ENCODE measurements at regions not wholly inside any gene's neighbourhood (a gene's known extent, or its start where the extent isn't known, plus 50 kb on each side); places are given as distances from the start of the nearest gene placed in this dataset.
"Not testable (repeated sequence)": the region's sequence is repeated elsewhere in the genome, so short reads cannot be mapped to it uniquely, and the experiment has no call there.

DNA sequence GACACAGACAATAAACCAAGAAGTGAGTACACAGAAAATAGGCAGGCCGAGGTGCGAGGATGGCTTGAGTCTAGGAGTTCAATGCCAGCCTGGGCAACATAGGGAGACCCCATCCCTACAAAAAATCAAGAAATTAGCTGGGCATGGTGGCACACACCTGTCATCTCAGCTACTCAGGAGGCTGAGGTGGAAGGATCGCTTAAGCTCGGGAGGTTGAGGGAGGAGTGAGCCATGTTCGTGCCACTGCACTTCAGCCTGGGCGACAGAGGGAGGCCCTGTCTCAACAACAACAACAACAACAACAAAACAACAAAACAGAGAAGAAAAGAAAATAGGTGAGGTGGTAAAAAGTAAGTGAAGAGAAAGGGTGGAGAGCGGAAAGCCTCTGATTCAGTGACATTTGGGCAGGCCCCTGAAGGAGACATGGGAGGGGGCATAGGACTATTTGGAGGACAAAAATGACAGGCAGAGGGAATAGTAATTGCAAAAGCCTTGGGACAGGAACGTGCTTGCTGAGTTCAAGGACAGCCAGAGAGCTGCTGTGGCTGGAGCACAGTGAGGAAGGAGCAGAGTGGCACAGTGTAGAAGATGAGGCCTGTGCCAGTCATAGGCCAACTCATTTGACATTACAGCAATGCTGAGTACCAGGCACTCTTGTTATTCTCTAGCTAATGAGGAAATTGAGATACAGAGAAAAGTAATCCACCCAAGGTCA lies 160.6 kb downstream of the VEGFA start:
- no peak for DNase-seq (ENCODE audit: extremely low spot score)
- ChIA-PET POLR2A (interaction anchor here (0.8 to 2.7 kb wide), 4 partner anchors 10 to 160 kb away, joined by 3 to 8 read pairs (median 3); partner anchors contain the start of gene VEGFA), CTCF (interaction anchor here (1.0 kb wide), 1 partner anchor 14 kb away, joined by 4 read pairs; no protein-coding TSS in a partner anchor)
- TF ChIP-seq BHLHE40 (IDR thresholded peaks at IDR 0.05; ENCODE audit: borderline replicate concordance) (no peak), ARNT (IDR thresholded peaks at IDR 0.05) (no peak), HDGF (IDR thresholded peaks at IDR 0.05; ENCODE audit: borderline replicate concordance) (no peak), SP1 (IDR thresholded peaks at IDR 0.05) (no peak), ZNF384 (IDR thresholded peaks at IDR 0.05) (no peak), L3MBTL2 (conservative IDR thresholded peaks at IDR 0.05) (no peak), TARDBP (IDR thresholded peaks at IDR 0.05) (no peak), LEF1 (IDR thresholded peaks at IDR 0.05; ENCODE audit: borderline replicate concordance) (no peak), ELF4 (IDR thresholded peaks at IDR 0.05) (no peak), FOXA1 (IDR thresholded peaks at IDR 0.05) (no peak), NFRKB (IDR thresholded peaks at IDR 0.05) (no peak), CTBP1 (IDR thresholded peaks at IDR 0.05; ENCODE audit: borderline replicate concordance) (no peak), SUZ12 (IDR thresholded peaks at IDR 0.05) (no peak), FOXM1 (IDR thresholded peaks at IDR 0.05; ENCODE audit: borderline replicate concordance) (no peak), FOXK2 (IDR thresholded peaks at IDR 0.05) (no peak)
- TF ChIP-seq, protein P1, sequence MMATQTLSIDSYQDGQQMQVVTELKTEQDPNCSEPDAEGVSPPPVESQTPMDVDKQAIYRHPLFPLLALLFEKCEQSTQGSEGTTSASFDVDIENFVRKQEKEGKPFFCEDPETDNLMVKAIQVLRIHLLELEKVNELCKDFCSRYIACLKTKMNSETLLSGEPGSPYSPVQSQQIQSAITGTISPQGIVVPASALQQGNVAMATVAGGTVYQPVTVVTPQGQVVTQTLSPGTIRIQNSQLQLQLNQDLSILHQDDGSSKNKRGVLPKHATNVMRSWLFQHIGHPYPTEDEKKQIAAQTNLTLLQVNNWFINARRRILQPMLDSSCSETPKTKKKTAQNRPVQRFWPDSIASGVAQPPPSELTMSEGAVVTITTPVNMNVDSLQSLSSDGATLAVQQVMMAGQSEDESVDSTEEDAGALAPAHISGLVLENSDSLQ (IDR thresholded peaks at IDR 0.05) = no peak

- DNase-seq (ENCODE audit: extremely low spot score) = no peak
- TF ChIP-seq ZNF384 (IDR thresholded peaks at IDR 0.05) (no peak), FOXK2 (IDR thresholded peaks at IDR 0.05) (no peak), SP1 (IDR thresholded peaks at IDR 0.05) (no peak), L3MBTL2 (conservative IDR thresholded peaks at IDR 0.05) (no peak), CTBP1 (IDR thresholded peaks at IDR 0.05; ENCODE audit: borderline replicate concordance) (no peak), LEF1 (IDR thresholded peaks at IDR 0.05; ENCODE audit: borderline replicate concordance) (no peak), NFRKB (IDR thresholded peaks at IDR 0.05) (no peak), FOXA1 (IDR thresholded peaks at IDR 0.05) (no peak), TARDBP (IDR thresholded peaks at IDR 0.05) (no peak), BHLHE40 (IDR thresholded peaks at IDR 0.05; ENCODE audit: borderline replicate concordance) (no peak), ARNT (IDR thresholded peaks at IDR 0.05) (no peak), HDGF (IDR thresholded peaks at IDR 0.05; ENCODE audit: borderline replicate concordance) (no peak), FOXM1 (IDR thresholded peaks at IDR 0.05; ENCODE audit: borderline replicate concordance) (no peak), SUZ12 (IDR thresholded peaks at IDR 0.05) (no peak), ELF4 (IDR thresholded peaks at IDR 0.05) (no peak)
- TF ChIP-seq, protein P1 (IDR thresholded peaks at IDR 0.05) = no peak
- CTCF ChIA-PET = interaction anchor here (0.6 kb wide), 1 partner anchor 234 kb away, joined by 4 read pairs; no protein-coding TSS in a partner anchor
- POLR2A ChIA-PET = interaction anchor here (2.7 kb wide), 1 partner anchor 159 kb away, joined by 8 read pairs; the partner anchor contains the start of gene VEGFA
Observed at GRCh38 chr6:43929511-43929910, 159.5 kb downstream of the VEGFA start.

DNA sequence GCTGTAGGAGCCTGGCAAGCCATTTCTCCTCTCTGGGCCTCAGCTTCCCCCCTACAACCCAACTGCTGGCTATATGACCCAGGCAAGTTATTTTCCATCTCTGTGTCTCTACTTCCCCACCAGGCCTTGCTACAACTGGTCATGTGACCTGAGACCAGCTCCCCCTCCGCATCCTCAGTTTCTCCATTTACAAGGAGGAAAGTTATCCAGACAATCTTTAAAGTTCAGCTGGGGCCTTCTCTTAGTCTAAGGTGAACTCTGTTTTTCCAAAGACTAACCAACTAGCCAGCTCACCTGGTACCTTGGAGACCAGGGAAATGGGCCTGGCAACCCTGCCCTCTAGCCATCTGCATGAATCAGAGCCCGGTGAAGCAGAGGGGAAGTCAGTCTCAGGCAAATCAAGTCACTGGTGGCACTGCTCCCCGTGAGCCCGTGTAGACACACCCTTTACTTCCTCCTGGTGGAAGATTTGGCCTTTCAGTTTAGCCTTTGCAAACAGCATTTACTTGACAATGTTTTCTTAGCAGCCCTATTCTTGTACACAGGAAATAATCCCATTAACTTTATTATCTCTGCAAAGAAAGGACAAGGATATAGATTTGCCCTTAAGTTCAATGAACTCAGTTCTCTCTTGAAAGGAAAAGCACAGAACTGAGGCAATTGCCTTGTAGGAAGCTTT lies 157.7 kb downstream of the VEGFA start:
- DNase-seq (ENCODE audit: extremely low spot score) = no peak
- TF ChIP-seq CTBP1 (IDR thresholded peaks at IDR 0.05; ENCODE audit: borderline replicate concordance) (no peak), SUZ12 (IDR thresholded peaks at IDR 0.05) (no peak), NFRKB (IDR thresholded peaks at IDR 0.05) (no peak), SP1 (IDR thresholded peaks at IDR 0.05) (no peak), FOXA1 (IDR thresholded peaks at IDR 0.05) (no peak), FOXM1 (IDR thresholded peaks at IDR 0.05; ENCODE audit: borderline replicate concordance) (no peak), HDGF (IDR thresholded peaks at IDR 0.05; ENCODE audit: borderline replicate concordance) (no peak), L3MBTL2 (conservative IDR thresholded peaks at IDR 0.05) (no peak), ELF4 (IDR thresholded peaks at IDR 0.05) (no peak)
- ChIA-PET CTCF (interaction anchor here (0.9 to 1.9 kb wide), 6 partner anchors 10 to 158 kb away, joined by 3 to 7 read pairs (median 5); partner anchors contain the start of gene VEGFA), POLR2A (interaction anchor here (1.3 to 2.4 kb wide), 5 partner anchors 9 to 293 kb away, joined by 3 to 13 read pairs (median 5); partner anchors contain the start of gene VEGFA)

DNA sequence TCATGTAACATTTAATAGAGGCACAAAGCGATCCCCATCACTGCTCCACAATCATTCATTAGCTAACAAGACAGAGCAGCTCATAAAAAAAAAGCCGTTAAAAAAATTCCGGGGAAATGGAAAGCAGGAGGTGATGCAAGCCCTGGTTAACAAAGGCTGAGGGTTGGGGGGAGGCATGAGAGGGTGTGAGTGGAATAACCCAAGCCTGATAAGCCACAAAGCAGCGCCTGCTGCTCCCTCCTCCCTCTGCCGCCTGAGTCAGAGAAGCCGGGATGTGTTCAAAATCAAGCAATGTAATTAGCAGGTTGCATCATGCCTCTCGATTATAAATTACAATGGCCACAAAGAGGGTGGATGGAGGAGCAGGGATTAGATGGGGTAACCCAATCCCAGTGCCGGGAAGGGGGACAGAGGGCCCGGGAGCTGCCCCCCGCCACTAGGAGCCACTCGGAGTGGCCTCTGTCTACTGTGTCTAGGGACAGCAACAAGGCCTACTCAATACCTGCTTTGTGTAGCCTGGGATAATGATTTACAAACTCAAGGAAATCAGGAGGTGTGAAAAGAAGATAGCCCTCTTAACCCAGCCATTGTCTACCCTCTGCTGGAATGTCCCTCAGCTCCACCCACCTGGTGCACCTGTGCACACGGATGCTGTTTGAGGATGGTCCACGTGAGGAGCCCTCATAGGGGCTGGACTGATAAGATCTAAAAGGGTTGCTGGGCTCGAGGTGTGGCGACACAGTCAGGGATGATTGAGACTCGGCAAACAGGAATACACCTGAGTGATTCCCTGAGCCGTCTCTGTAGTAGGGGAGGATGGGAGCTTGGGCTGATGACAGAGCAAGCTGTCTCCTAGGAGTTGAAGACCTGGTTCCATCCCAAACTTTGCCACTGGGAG lies 156.9 kb downstream of the VEGFA start:
- POLR2A ChIA-PET = interaction anchor here (1.0 to 2.4 kb wide), 11 partner anchors 10 to 351 kb away, joined by 3 to 13 read pairs (median 4); partner anchors contain the start of genes POLH, VEGFA and XPO5
- peak; percentile 49 for DNase-seq (ENCODE audit: extremely low spot score)
- TF ChIP-seq BHLHE40 (IDR thresholded peaks at IDR 0.05; ENCODE audit: borderline replicate concordance) (no peak), ELF4 (IDR thresholded peaks at IDR 0.05) (no peak)
- TF ChIP-seq, protein P1 (IDR thresholded peaks at IDR 0.05) = peak; percentile 54
- CTCF ChIA-PET = interaction anchor here (0.6 to 1.6 kb wide), 12 partner anchors 8 to 157 kb away, joined by 3 to 6 read pairs (median 3); partner anchors contain the start of gene VEGFA

DNA sequence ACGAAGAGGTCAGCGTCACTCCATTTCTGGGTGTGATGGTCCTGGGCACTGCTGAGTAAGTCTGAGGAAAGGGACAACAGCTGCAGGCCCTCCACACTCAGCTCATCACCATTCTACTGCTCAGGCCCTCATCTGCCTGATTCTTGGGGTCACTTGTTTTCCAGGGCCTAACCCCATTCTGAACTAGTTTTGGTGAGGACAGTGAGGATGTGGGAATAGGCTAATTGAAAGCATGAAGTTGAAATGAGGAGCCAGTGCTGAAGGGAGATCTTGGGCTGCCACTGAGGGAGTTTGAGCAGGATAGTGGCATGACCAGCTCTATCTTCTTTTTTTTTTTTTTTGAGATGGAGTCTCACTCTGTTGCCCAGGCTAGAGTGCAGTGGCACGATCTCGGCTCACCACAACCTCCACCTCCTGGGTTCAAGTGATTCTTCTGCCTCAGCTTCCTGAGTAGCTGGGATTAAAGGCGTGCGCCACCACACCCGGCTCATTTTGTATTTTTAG lies 155.7 kb downstream of the VEGFA start:
- ChIA-PET POLR2A (interaction anchor here (1.0 to 2.4 kb wide), 7 partner anchors 10 to 350 kb away, joined by 3 to 13 read pairs (median 4); partner anchors contain the start of genes POLH and XPO5), CTCF (interaction anchor here (0.6 to 1.6 kb wide), 3 partner anchors 12 to 156 kb away, joined by 3 to 6 read pairs (median 4); no protein-coding TSS in a partner anchor)
- not testable (repeated sequence) for DNase-seq (ENCODE audit: extremely low spot score)
